ENCODE measurements at regions not wholly inside any gene's neighbourhood (a gene's known extent, or its start where the extent isn't known, plus 50 kb on each side); places are given as distances from the start of the nearest gene placed in this dataset.

- no peak for TF ChIP-seq CTCF (IDR thresholded peaks at IDR 0.05; ENCODE audit: low read depth, low read length)
- TF ChIP-seq EZH2phosphoT487 (IDR thresholded peaks at IDR 0.05; ENCODE audit: low read depth) = no peak
Observed at GRCh38 chr21:14722841-14723483, 176.8 kb upstream of the SAMSN1 start.

Data from OCI-LY3 (cell line).